ENCODE measurements at regions not wholly inside any gene's neighbourhood (a gene's known extent, or its start where the extent isn't known, plus 50 kb on each side); places are given as distances from the start of the nearest gene placed in this dataset.

GRCh38 chr6:87791982-87792381, 89.9 kb upstream of the AKIRIN2 start:
- H3K79me2 ChIP-seq (replicated peaks; ENCODE audit: insufficient read depth, low read length) = no peaks in the 10 kb centered on the region
- no peak overlapping the region for H3K4me3 ChIP-seq (ENCODE audit: low read length)
- H3K27ac ChIP-seq (ENCODE audit: low read length) = no peak overlapping the region
- no peak overlapping the region for H3K4me2 ChIP-seq (ENCODE audit: low read length)
- no peak for TF ChIP-seq POLR2AphosphoS5 (IDR thresholded peaks at IDR 0.05)
- TF ChIP-seq RAD21 (conservative IDR thresholded peaks at IDR 0.05) = no peak
- H3K9me3 ChIP-seq (ENCODE audit: low read length) = no peaks in the 10 kb centered on the region
- no peaks in the 10 kb centered on the region for H3K36me3 ChIP-seq (ENCODE audit: insufficient read depth, low read length)
- H3K27me3 ChIP-seq (ENCODE audit: insufficient read depth, low read depth, low read length) = no peaks in the 10 kb centered on the region
- no peaks in the 10 kb centered on the region for H3K9me2 ChIP-seq (ENCODE audit: insufficient read depth, low read length)
- no peaks in the 10 kb centered on the region for H3F3A ChIP-seq (ENCODE audit: insufficient read depth, low read length, poor library complexity, severe bottlenecking)
- no peaks in the 10 kb centered on the region for H4K20me1 ChIP-seq (ENCODE audit: insufficient read depth)
- H3K9ac ChIP-seq (ENCODE audit: low read length) = no peak overlapping the region
- no peak overlapping the region for H2AFZ ChIP-seq (ENCODE audit: low read depth, low read length)

- Histone ChIP-seq H4K20me1 (ENCODE audit: insufficient read depth) (no peaks in the 10 kb centered on the region), H3K27me3 (ENCODE audit: insufficient read depth, low read depth, low read length) (no peaks in the 10 kb centered on the region), H3K4me3 (ENCODE audit: low read length) (no peak overlapping the region), H3K9me3 (ENCODE audit: low read length) (no peaks in the 10 kb centered on the region), H2AFZ (ENCODE audit: low read depth, low read length) (no peak overlapping the region), H3K79me2 (replicated peaks; ENCODE audit: insufficient read depth, low read length) (no peaks in the 10 kb centered on the region), H3K27ac (ENCODE audit: low read length) (no peak overlapping the region), H3F3A (ENCODE audit: insufficient read depth, low read length, poor library complexity, severe bottlenecking) (no peaks in the 10 kb centered on the region), H3K9ac (ENCODE audit: low read length) (no peak overlapping the region), H3K4me2 (ENCODE audit: low read length) (no peak overlapping the region), H3K9me2 (ENCODE audit: insufficient read depth, low read length) (no peaks in the 10 kb centered on the region), H3K36me3 (ENCODE audit: insufficient read depth, low read length) (no peaks in the 10 kb centered on the region)
- TF ChIP-seq REST (IDR thresholded peaks at IDR 0.05; ENCODE audit: borderline replicate concordance) = no peak
- TF ChIP-seq POLR2AphosphoS5 (IDR thresholded peaks at IDR 0.05) = no peak
- TF ChIP-seq EZH2 (IDR thresholded peaks at IDR 0.05; ENCODE audit: borderline replicate concordance, insufficient read depth, low read length, poor library complexity, severe bottlenecking) = no peak
- no peak for TF ChIP-seq SMC3 (conservative IDR thresholded peaks at IDR 0.05; ENCODE audit: poor library complexity)
- TF ChIP-seq EP300 (conservative IDR thresholded peaks at IDR 0.05; ENCODE audit: poor library complexity, severe bottlenecking) = no peak
- no peak for TF ChIP-seq CTCF (IDR thresholded peaks at IDR 0.05; ENCODE audit: poor library complexity, severe bottlenecking)
- TF ChIP-seq RAD21 (conservative IDR thresholded peaks at IDR 0.05) = no peak
- TF ChIP-seq TAF1 (IDR thresholded peaks at IDR 0.05; ENCODE audit: low read depth) = no peak
- TF ChIP-seq MXI1 (conservative IDR thresholded peaks at IDR 0.05; ENCODE audit: poor library complexity, severe bottlenecking) = no peak
These were observed 89.5 kb upstream of the AKIRIN2 start for GRCh38 chr6:87791485-87791884.

- no peaks in the 10 kb centered on the region for H3K9me2 ChIP-seq (ENCODE audit: insufficient read depth, low read length)
- H3K27ac ChIP-seq (ENCODE audit: low read length) = no peak overlapping the region
- H2AFZ ChIP-seq (ENCODE audit: low read depth, low read length) = no peak overlapping the region
- TF ChIP-seq REST (IDR thresholded peaks at IDR 0.05; ENCODE audit: borderline replicate concordance) = no peak
- H3K4me2 ChIP-seq (ENCODE audit: low read length) = no peak overlapping the region
- no peak overlapping the region for H3K4me3 ChIP-seq (ENCODE audit: low read length)
- H4K20me1 ChIP-seq (ENCODE audit: insufficient read depth) = no peaks in the 10 kb centered on the region
- no peaks in the 10 kb centered on the region for H3K79me2 ChIP-seq (replicated peaks; ENCODE audit: insufficient read depth, low read length)
- no peaks in the 10 kb centered on the region for H3K27me3 ChIP-seq (ENCODE audit: insufficient read depth, low read depth, low read length)
- H3K36me3 ChIP-seq (ENCODE audit: insufficient read depth, low read length) = no peaks in the 10 kb centered on the region
- H3F3A ChIP-seq (ENCODE audit: insufficient read depth, low read length, poor library complexity, severe bottlenecking) = no peaks in the 10 kb centered on the region
- H3K9me3 ChIP-seq (ENCODE audit: low read length) = no peaks in the 10 kb centered on the region
- H3K9ac ChIP-seq (ENCODE audit: low read length) = no peak overlapping the region
These were observed 89.0 kb upstream of the AKIRIN2 start for GRCh38 chr6:87791029-87791428.

Data from neural cell (in vitro differentiated cells).